Thyroid gland (tissue), 4 donors: ENCODE measurements at regions not wholly inside any gene's neighbourhood (a gene's known extent, or its start where the extent isn't known, plus 50 kb on each side); places are given as distances from the start of the nearest gene placed in this dataset.
"Not testable (repeated sequence)": the region's sequence is repeated elsewhere in the genome, so short reads cannot be mapped to it uniquely, and the experiment has no call there.

Experiments
- DNase-seq, 2 donors: peaks; one replicate each; pipeline ENCODE4 v3.0.0-alpha.2; 2019
- H3K27ac ChIP-seq, 3 donors: fragments of 200-600 bp; sonication (generic); 1 replicate in 2 of 3; 2 replicates in 1 of 3; pipeline ENCODE4 v1.5.1; 2016 to 2019; ENCODE audit warnings: mild to moderate bottlenecking in 1 of 3, moderate library complexity in 1 of 3
- H3K27me3 ChIP-seq: fragments of 200-600 bp; sonication (generic); one replicate; pipeline ENCODE4 v1.5.1; 2019
- H3K36me3 ChIP-seq, 2 donors: fragments of 200-600 bp; sonication (generic); one replicate each; pipeline ENCODE4 v1.5.1; 2016 to 2019
- H3K4me1 ChIP-seq, 2 donors: fragments of 200-600 bp; sonication (generic); one replicate each; pipeline ENCODE4 v1.5.1; 2017 to 2019
- H3K4me3 ChIP-seq, 3 donors: fragments of 200-600 bp; sonication (generic); replicated peaks in 1 of 3; 1 replicate in 2 of 3; 2 replicates in 1 of 3; pipeline ENCODE4 v1.5.1; 2016; ENCODE audit warnings: mild to moderate bottlenecking in 1 of 3
- H3K9me3 ChIP-seq: fragments of 200-600 bp; sonication (generic); one replicate; pipeline ENCODE4 v1.5.1; 2017
- CTCF ChIP-seq, 6 experiments: fragments of 200-600 bp in 3 of 6; fragments of 450-650 bp in 3 of 6; sonication (generic) in 3 of 6; IDR thresholded peaks; one replicate each; pipeline ENCODE4 v1.5.1; 2016 to 2019; ENCODE audit warnings: antibody characterized with exemption in 6 of 6, mild to moderate bottlenecking in 2 of 6, inconsistent platforms in 1 of 6, moderate library complexity in 1 of 6
- POLR2A ChIP-seq, 2 donors: fragments of 450-650 bp; IDR thresholded peaks; one replicate each; pipeline ENCODE4 v1.6.1; 2017; ENCODE audit warnings: antibody characterized with exemption in 2 of 2, mild to moderate bottlenecking in 2 of 2, moderate library complexity in 1 of 2
- WGBS, 2 donors: methylation state at CpG; one replicate each; pipeline ENCODE4 v1.1.5; 2017; 5-methylcytosine and 5-hydroxymethylcytosine counted together
- intact Hi-C: fragments of 100-400 bp; cut with DNase I; formaldehyde crosslinking; loops from one replicate; pipeline ENCODE4 v1.15.1; 2023

GRCh38 chr6:14290041-14290771 lies 172.6 kb downstream of the CD83 start:
- Histone ChIP-seq H3K9me3 (no peaks in the 10 kb centered on the region), H3K4me1 (peaks cover 16 to 17% of the 10 kb centered on the region in 2 donors), H3K4me3 (no peak overlapping the region), H3K27ac (no peak overlapping the region), H3K27me3 (no peaks in the 10 kb centered on the region), H3K36me3 (no peaks in the 10 kb centered on the region)
- TF ChIP-seq CTCF (IDR thresholded peaks at IDR 0.05) (no peak), POLR2A (IDR thresholded peaks at IDR 0.05) (no peak)
- WGBS, 2 donors: 84 to 85% methylated on average over 8 of the region's 8 CpGs
- intact Hi-C loops: no loop called here
- DNase-seq: no peak

- no peak for DNase-seq
- TF ChIP-seq CTCF (IDR thresholded peaks at IDR 0.05) (no peak), POLR2A (IDR thresholded peaks at IDR 0.05) (no peak)
- no peak overlapping the region for H3K27ac ChIP-seq
- no peaks in the 10 kb centered on the region for H3K36me3 ChIP-seq
- no peak overlapping the region for H3K4me3 ChIP-seq
- H3K27me3 ChIP-seq: no peaks in the 10 kb centered on the region
- no peaks in the 10 kb centered on the region for H3K9me3 ChIP-seq
- 91 to 93% methylated on average over 5 of the region's 5 CpGs for WGBS, 2 donors
- peaks cover 16 to 17% of the 10 kb centered on the region in 2 donors for H3K4me1 ChIP-seq
- intact Hi-C loops: no loop called here
Observed at GRCh38 chr6:14290772-14291330, 173.3 kb downstream of the CD83 start.

GRCh38 chr6:14291331-14291730 lies 173.8 kb downstream of the CD83 start:
- H3K4me1 ChIP-seq: peaks cover 16 to 17% of the 10 kb centered on the region in 2 donors
- H3K27ac ChIP-seq: no peak overlapping the region
- no peaks in the 10 kb centered on the region for H3K27me3 ChIP-seq
- 96% methylated on average over 3 of the region's 3 CpGs for WGBS, 2 donors
- no peak for TF ChIP-seq POLR2A (IDR thresholded peaks at IDR 0.05)
- TF ChIP-seq CTCF (IDR thresholded peaks at IDR 0.05): no peak
- no peaks in the 10 kb centered on the region for H3K36me3 ChIP-seq
- intact Hi-C loops: no loop called here
- no peak overlapping the region for H3K4me3 ChIP-seq
- DNase-seq: no peak
- H3K9me3 ChIP-seq: no peaks in the 10 kb centered on the region

- Histone ChIP-seq H3K9me3 (no peaks in the 10 kb centered on the region), H3K36me3 (no peaks in the 10 kb centered on the region), H3K27ac (no peak overlapping the region), H3K4me3 (no peak overlapping the region), H3K4me1 (peaks cover 16 to 17% of the 10 kb centered on the region in 2 donors), H3K27me3 (no peaks in the 10 kb centered on the region)
- no peak for TF ChIP-seq CTCF (IDR thresholded peaks at IDR 0.05)
- no peak for TF ChIP-seq POLR2A (IDR thresholded peaks at IDR 0.05)
- WGBS, 2 donors: 53 to 58% methylated on average over 3 of the region's 3 CpGs
- intact Hi-C loops: no loop called here
- no peak for DNase-seq
Observed at GRCh38 chr6:14292119-14292518, 174.5 kb downstream of the CD83 start.

- TF ChIP-seq POLR2A (IDR thresholded peaks at IDR 0.05): no peak
- TF ChIP-seq CTCF (IDR thresholded peaks at IDR 0.05): peak in 2 of 6 experiments; percentile 23 to 33
- Histone ChIP-seq H3K9me3 (no peaks in the 10 kb centered on the region), H3K27me3 (no peaks in the 10 kb centered on the region), H3K36me3 (no peaks in the 10 kb centered on the region), H3K4me3 (no peak overlapping the region), H3K27ac (no peak overlapping the region), H3K4me1 (peaks cover 16 to 17% of the 10 kb centered on the region in 2 donors)
- DNase-seq: peak; percentile 73 to 77
- intact Hi-C loops: no loop called here
- WGBS, 2 donors: 50 to 63% methylated on average over 2 to 4 of the region's 4 CpGs
Observed at GRCh38 chr6:14294270-14294951, 176.8 kb downstream of the CD83 start.

GRCh38 chr6:14296698-14297097 lies 179.1 kb downstream of the CD83 start:
- 95% methylated on average over 6 of the region's 6 CpGs for WGBS, 2 donors
- DNase-seq, intact Hi-C loops, H3K4me3 ChIP-seq, H3K9me3 ChIP-seq, H3K27ac ChIP-seq, H3K27me3 ChIP-seq, H3K36me3 ChIP-seq: not testable (repeated sequence)
- H3K4me1 ChIP-seq: peaks cover 16 to 17% of the 10 kb centered on the region in 2 donors

- H3K27me3 ChIP-seq: not testable (repeated sequence)
Observed at GRCh38 chr6:14297118-14297517, 179.5 kb downstream of the CD83 start.

More at GRCh38 chr6:14297118-14297517, 179.5 kb downstream of the CD83 start:
- peaks cover 16 to 17% of the 10 kb centered on the region in 2 donors for H3K4me1 ChIP-seq
- 96 to 97% methylated on average over 7 of the region's 7 CpGs for WGBS, 2 donors
- H3K9me3 ChIP-seq, H3K4me3 ChIP-seq, DNase-seq, H3K27ac ChIP-seq, intact Hi-C loops, H3K36me3 ChIP-seq: not testable (repeated sequence)
